PC-3 (cell line): ENCODE measurements at regions not wholly inside any gene's neighbourhood (a gene's known extent, or its start where the extent isn't known, plus 50 kb on each side); places are given as distances from the start of the nearest gene placed in this dataset.

Source experiments
- CTCF ChIP-seq: fragments of 300-600 bp; sonication (generic); conservative IDR thresholded peaks from 2 replicates; pipeline ENCODE4 v1.5.1; 2017; ENCODE audit warnings: antibody characterized with exemption, low read depth, mild to moderate bottlenecking, low read length
- EZH2phosphoT487 ChIP-seq: fragments of 300-600 bp; sonication (generic); IDR thresholded peaks from 2 replicates; pipeline ENCODE4 v1.6.1; 2018; ENCODE audit warnings: mild to moderate bottlenecking, antibody characterized with exemption, low read length, borderline replicate concordance

DNA sequence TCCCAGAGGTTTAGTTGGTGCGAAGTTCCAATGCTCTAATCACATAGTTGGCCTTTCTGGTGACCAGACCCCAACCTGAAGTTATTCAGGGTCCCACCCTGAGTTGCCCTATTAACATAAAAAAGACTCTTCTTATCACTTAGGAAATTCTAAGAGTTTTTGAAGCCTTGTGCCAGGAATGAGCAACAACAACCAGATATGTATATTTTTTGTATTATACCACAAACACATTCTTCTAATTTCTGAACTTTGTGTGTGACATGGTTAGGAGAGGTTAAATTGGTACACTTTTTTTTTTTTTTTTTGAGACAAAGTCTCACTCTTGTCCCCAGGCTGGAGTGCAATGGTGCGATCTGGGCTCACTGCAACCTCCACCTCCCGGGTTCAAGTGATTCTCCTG, 320.4 kb upstream of the PDE3A start:
- TF ChIP-seq CTCF, result no peak
- no peak for TF ChIP-seq EZH2phosphoT487
